ENCODE measurements at regions not wholly inside any gene's neighbourhood (a gene's known extent, or its start where the extent isn't known, plus 50 kb on each side); places are given as distances from the start of the nearest gene placed in this dataset.

DNA sequence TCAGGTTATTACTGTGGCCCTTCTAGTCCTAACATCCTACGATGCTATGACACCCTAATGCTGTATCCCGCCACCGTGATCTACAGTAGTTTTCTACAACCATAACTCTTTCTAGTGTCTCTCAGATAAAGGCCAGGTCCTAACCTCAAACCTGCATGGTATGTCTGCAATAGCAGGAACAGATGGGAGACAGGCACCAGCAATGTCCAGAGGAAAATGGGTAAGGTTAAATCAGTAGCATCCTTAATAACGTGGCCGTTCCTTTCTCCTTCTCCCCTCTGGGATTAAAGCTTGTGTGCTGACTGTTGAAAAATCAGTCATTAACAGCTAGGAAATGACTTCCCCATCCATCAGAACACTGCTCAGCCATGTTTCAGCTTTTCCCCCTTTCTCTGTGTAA lies 321.9 kb upstream of the NPVF start:
- TF ChIP-seq ZNF274 (IDR thresholded peaks at IDR 0.05; ENCODE audit: low read depth, low read length): no peak
- TF ChIP-seq SUZ12 (IDR thresholded peaks at IDR 0.05; ENCODE audit: extremely low read depth, insufficient read depth, insufficient read length): no peak
- no peak for TF ChIP-seq YY1 (IDR thresholded peaks at IDR 0.05; ENCODE audit: insufficient read depth, insufficient read length)
- Histone ChIP-seq H3K4me3 (ENCODE audit: insufficient read length, low read depth) (no peak overlapping the region), H3K27me3 (ENCODE audit: insufficient read depth, insufficient read length) (no peaks in the 10 kb centered on the region), H3K9ac (ENCODE audit: insufficient read length, low read depth) (no peak overlapping the region), H3K36me3 (ENCODE audit: insufficient read depth, insufficient read length, low read length) (no peaks in the 10 kb centered on the region), H3K9me3 (ENCODE audit: insufficient read depth, low read length) (no peaks in the 10 kb centered on the region), H3K4me1 (ENCODE audit: insufficient read depth, insufficient read length) (no peaks in the 10 kb centered on the region)
- DNase-seq (ENCODE audit: low read depth, low spot score): no peak

DNA sequence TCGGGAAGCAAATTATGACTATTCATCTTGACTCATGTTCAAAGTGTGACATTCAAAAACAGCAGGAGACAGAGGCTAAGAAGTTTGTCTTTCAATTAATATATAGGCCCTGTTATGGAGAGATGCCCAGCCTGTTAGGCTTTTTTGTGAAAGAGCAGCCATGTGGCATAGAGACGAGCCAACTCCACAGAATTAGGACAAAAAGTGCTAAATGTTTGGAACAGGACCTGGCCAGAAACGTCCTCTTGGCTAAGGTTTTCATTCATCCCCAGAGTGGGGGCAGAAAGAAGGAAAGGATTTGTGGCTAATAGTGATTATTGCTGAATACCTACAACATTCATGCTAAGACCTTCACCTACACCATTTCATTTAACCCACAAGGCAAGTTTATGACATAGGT lies 324.7 kb upstream of the NPVF start:
- no peak for DNase-seq (ENCODE audit: low read depth, low spot score)
- no peak overlapping the region for H3K9ac ChIP-seq (ENCODE audit: insufficient read length, low read depth)
- no peak overlapping the region for H3K4me3 ChIP-seq (ENCODE audit: insufficient read length, low read depth)
- peaks cover under 1% of the 10 kb centered on the region; the same call in 1 of the 2 replicates for H3K9me3 ChIP-seq (ENCODE audit: insufficient read depth, low read length)
- no peaks in the 10 kb centered on the region for H3K36me3 ChIP-seq (ENCODE audit: insufficient read depth, insufficient read length, low read length)
- H3K27me3 ChIP-seq (ENCODE audit: insufficient read depth, insufficient read length): no peaks in the 10 kb centered on the region
- TF ChIP-seq ZNF274 (IDR thresholded peaks at IDR 0.05; ENCODE audit: low read depth, low read length) (no peak), YY1 (IDR thresholded peaks at IDR 0.05; ENCODE audit: insufficient read depth, insufficient read length) (no peak), SUZ12 (IDR thresholded peaks at IDR 0.05; ENCODE audit: extremely low read depth, insufficient read depth, insufficient read length) (no peak)
- no peaks in the 10 kb centered on the region for H3K4me1 ChIP-seq (ENCODE audit: insufficient read depth, insufficient read length)

DNA sequence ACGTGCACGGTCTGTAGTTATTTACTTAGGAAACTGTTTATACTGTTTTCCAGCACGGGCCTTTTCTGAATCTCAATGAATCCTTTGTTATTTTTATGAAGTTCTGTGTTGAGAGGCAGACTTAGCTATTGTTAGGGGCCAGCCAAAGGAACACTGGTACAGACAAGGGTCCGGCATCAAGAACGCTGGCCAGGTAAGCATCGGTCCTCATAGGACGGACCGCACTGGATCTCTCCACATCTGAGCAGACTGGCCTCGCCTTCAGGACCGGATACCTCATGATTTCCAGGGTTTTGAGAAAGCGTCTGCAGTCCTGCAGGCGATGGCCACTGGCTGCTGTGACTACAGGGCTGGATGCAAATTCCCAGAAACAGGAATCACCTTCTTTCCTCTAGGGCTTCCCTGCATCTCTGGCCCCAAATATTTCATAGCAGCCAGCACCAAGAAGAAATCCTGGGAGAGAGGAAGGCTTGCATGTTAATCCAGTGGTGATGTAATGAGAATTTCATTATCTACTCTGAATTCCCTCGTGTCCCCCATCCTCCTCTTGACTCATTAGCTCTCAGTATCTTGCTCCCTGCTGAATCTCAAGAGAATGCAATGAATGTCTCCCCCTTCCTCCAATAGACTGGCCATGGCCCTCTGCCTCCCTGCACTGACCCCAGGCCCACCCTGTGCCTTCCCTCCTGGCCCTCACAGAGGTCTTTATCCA lies 325.4 kb upstream of the NPVF start:
- Histone ChIP-seq H3K9me3 (ENCODE audit: insufficient read depth, low read length) (peaks cover 8% of the 10 kb centered on the region), H3K9ac (ENCODE audit: insufficient read length, low read depth) (no peak overlapping the region), H3K27me3 (ENCODE audit: insufficient read depth, insufficient read length) (no peaks in the 10 kb centered on the region), H3K4me1 (ENCODE audit: insufficient read depth, insufficient read length) (no peaks in the 10 kb centered on the region), H3K36me3 (ENCODE audit: insufficient read depth, insufficient read length, low read length) (no peaks in the 10 kb centered on the region), H3K4me3 (ENCODE audit: insufficient read length, low read depth) (no peak overlapping the region)
- TF ChIP-seq YY1 (IDR thresholded peaks at IDR 0.05; ENCODE audit: insufficient read depth, insufficient read length) (no peak), SUZ12 (IDR thresholded peaks at IDR 0.05; ENCODE audit: extremely low read depth, insufficient read depth, insufficient read length) (no peak), ZNF274 (IDR thresholded peaks at IDR 0.05; ENCODE audit: low read depth, low read length) (no peak)
- DNase-seq (ENCODE audit: low read depth, low spot score): no peak

DNA sequence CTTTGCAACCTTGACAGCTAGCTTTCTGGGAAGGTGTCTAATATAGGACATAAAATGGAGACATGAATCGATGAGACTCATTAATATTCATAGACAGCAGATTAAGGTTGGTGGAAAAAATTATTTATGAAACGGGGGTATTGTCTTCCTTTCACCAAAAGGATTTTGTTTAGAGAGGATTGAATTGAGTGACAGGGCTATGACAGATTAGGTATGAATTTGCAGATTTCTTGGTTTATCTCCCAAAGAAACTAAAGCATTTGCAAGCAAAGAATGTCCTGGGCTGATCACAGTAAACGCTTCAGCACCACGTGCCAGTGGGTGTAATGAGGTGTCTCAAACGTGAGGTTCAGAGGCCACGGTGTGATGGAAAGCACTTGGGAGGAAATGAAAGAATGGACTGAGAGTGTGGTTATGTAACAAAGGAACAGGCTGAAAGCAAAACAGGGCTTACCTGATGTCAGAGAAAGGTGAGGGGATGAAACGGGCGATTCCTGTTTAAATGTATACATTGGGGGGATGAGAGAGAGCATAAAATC lies 329.2 kb upstream of the NPVF start:
- H3K27me3 ChIP-seq (ENCODE audit: insufficient read depth, insufficient read length): no peaks in the 10 kb centered on the region
- no peak for TF ChIP-seq ZNF274 (IDR thresholded peaks at IDR 0.05; ENCODE audit: low read depth, low read length)
- TF ChIP-seq YY1 (IDR thresholded peaks at IDR 0.05; ENCODE audit: insufficient read depth, insufficient read length): no peak
- TF ChIP-seq SUZ12 (IDR thresholded peaks at IDR 0.05; ENCODE audit: extremely low read depth, insufficient read depth, insufficient read length): no peak
- no peak for DNase-seq (ENCODE audit: low read depth, low spot score)
- no peak overlapping the region for H3K9ac ChIP-seq (ENCODE audit: insufficient read length, low read depth)
- H3K4me1 ChIP-seq (ENCODE audit: insufficient read depth, insufficient read length): no peaks in the 10 kb centered on the region
- H3K9me3 ChIP-seq (ENCODE audit: insufficient read depth, low read length): peaks cover 11% of the 10 kb centered on the region
- H3K4me3 ChIP-seq (ENCODE audit: insufficient read length, low read depth): no peak overlapping the region
- H3K36me3 ChIP-seq (ENCODE audit: insufficient read depth, insufficient read length, low read length): no peaks in the 10 kb centered on the region

DNA sequence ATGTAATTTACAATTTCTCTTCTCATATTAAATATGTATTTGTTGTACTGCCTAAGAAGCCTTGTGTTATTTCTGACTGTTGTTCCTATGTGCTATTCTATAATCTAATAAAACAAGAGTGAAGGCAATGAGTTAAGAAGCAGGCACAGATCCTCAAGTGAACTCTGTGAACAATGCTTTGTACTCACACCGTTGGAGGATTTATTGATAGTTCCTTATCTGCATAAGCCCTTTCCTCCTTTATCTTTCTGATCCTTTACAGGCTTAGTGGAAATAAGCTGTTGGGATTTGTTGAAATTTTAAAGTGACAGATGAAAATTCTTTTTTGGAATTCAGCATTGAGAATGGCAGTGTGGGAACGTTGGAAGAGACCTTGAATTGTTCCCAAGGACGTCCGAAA lies 329.6 kb upstream of the NPVF start:
- Histone ChIP-seq H3K36me3 (ENCODE audit: insufficient read depth, insufficient read length, low read length) (no peaks in the 10 kb centered on the region), H3K9ac (ENCODE audit: insufficient read length, low read depth) (no peak overlapping the region), H3K4me1 (ENCODE audit: insufficient read depth, insufficient read length) (no peaks in the 10 kb centered on the region), H3K27me3 (ENCODE audit: insufficient read depth, insufficient read length) (no peaks in the 10 kb centered on the region), H3K9me3 (ENCODE audit: insufficient read depth, low read length) (peaks cover 11% of the 10 kb centered on the region), H3K4me3 (ENCODE audit: insufficient read length, low read depth) (no peak overlapping the region)
- DNase-seq (ENCODE audit: low read depth, low spot score): no peak
- TF ChIP-seq YY1 (IDR thresholded peaks at IDR 0.05; ENCODE audit: insufficient read depth, insufficient read length): no peak
- no peak for TF ChIP-seq ZNF274 (IDR thresholded peaks at IDR 0.05; ENCODE audit: low read depth, low read length)
- TF ChIP-seq SUZ12 (IDR thresholded peaks at IDR 0.05; ENCODE audit: extremely low read depth, insufficient read depth, insufficient read length): no peak

DNA sequence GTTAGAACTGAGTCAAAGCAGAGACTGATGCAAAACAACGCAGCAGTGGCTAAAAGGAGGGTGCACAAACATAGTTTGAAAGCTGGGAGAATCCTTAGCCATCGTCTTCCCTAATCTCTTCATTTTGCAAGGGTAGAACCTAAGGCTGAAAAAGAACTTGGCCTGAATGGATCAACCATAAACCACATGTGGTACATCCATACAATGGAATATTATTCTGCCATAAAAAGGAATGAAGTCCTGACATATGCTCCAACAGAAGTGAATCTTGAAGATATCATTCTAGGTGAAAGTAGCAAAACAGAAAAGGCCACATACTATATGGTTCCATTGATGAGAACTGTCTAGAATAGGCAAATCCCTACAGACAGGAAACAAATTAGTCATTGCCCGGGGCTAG lies 330.3 kb upstream of the NPVF start:
- H3K9ac ChIP-seq (ENCODE audit: insufficient read length, low read depth): no peak overlapping the region
- no peaks in the 10 kb centered on the region for H3K4me1 ChIP-seq (ENCODE audit: insufficient read depth, insufficient read length)
- DNase-seq (ENCODE audit: low read depth, low spot score): no peak
- TF ChIP-seq SUZ12 (IDR thresholded peaks at IDR 0.05; ENCODE audit: extremely low read depth, insufficient read depth, insufficient read length) (no peak), ZNF274 (IDR thresholded peaks at IDR 0.05; ENCODE audit: low read depth, low read length) (no peak)
- peaks cover 11% of the 10 kb centered on the region for H3K9me3 ChIP-seq (ENCODE audit: insufficient read depth, low read length)
- no peak overlapping the region for H3K4me3 ChIP-seq (ENCODE audit: insufficient read length, low read depth)
- H3K36me3 ChIP-seq (ENCODE audit: insufficient read depth, insufficient read length, low read length): no peaks in the 10 kb centered on the region
- H3K27me3 ChIP-seq (ENCODE audit: insufficient read depth, insufficient read length): no peaks in the 10 kb centered on the region

DNA sequence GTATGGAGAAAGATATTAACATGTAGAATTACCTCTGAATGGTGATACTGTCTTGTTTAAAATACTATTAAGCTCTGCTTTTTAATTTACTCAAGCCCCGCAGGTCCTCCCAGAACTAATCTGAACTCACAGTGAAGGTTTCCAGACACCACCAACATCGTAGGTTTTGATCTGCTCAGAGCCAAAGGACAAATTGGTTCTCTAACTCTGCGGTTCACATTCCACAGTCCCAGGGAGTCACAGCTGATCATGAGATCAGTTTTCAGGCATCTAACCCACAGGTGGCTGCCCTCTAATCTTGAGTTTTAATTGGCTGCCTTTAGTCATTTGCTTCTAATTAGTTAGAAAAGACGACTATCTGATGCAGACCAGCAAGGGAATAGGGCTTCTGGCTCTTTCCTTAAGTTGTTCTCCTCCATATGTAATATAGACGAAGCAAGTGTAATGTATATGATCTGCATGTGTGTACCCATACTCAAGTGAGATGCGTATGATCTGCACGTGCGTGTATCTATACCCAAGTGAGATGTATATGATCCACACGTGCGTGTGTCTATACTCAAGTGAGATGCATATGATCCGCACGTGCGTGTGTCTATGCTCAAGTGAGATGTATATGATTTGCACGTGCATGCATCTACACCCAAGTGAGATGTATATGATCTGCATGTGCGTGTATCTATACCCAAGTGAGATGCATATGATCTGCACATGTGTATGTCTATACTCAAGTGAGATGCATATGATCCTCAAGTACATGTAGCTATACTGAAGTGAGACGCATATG lies 331.5 kb upstream of the NPVF start:
- no peak for DNase-seq (ENCODE audit: low read depth, low spot score)
- H3K27me3 ChIP-seq (ENCODE audit: insufficient read depth, insufficient read length): no peaks in the 10 kb centered on the region
- peaks cover 11% of the 10 kb centered on the region for H3K9me3 ChIP-seq (ENCODE audit: insufficient read depth, low read length)

More for the DNA sequence above, 331.5 kb upstream of the NPVF start:
- Histone ChIP-seq H3K36me3 (ENCODE audit: insufficient read depth, insufficient read length, low read length) (no peaks in the 10 kb centered on the region), H3K4me3 (ENCODE audit: insufficient read length, low read depth) (no peak overlapping the region), H3K4me1 (ENCODE audit: insufficient read depth, insufficient read length) (no peaks in the 10 kb centered on the region), H3K9ac (ENCODE audit: insufficient read length, low read depth) (no peak overlapping the region)
- TF ChIP-seq ZNF274 (IDR thresholded peaks at IDR 0.05; ENCODE audit: low read depth, low read length): no peak
- TF ChIP-seq SUZ12 (IDR thresholded peaks at IDR 0.05; ENCODE audit: extremely low read depth, insufficient read depth, insufficient read length): no peak
- TF ChIP-seq YY1 (IDR thresholded peaks at IDR 0.05; ENCODE audit: insufficient read depth, insufficient read length): no peak

All from NT2/D1 (cell line).